ENCODE measurements at regions not wholly inside any gene's neighbourhood (a gene's known extent, or its start where the extent isn't known, plus 50 kb on each side); places are given as distances from the start of the nearest gene placed in this dataset.

GRCh38 chr15:38164507-38164906 is 88.1 kb upstream of the SPRED1 start:
- H4K8ac ChIP-seq (ENCODE audit: low read depth in 2 of 2, low read length in 2 of 2), result no peak overlapping the region
- BruUV-seq (replicated peaks), result no TSS peak
- whole genome bisulfite sequencing, 2 experiments (ENCODE audit: extremely low coverage in 2 of 2, insufficient read length in 1 of 2), result no CpG with 5 or more reads among the region's 4 CpGs
- no peaks in the 10 kb centered on the region for H4K20me1 ChIP-seq (ENCODE audit: insufficient read depth, low read length)
- H2BK15ac ChIP-seq (ENCODE audit: low read depth, low read length), result no peak overlapping the region
- no peak for TF ChIP-seq CHD1 (IDR thresholded peaks at IDR 0.05; ENCODE audit: low read depth, low read length)
- no peak for TF ChIP-seq CTCF (conservative IDR thresholded peaks at IDR 0.05; ENCODE audit: low read depth, low read length)
- TF ChIP-seq FOS (IDR thresholded peaks at IDR 0.05; ENCODE audit: low read depth, low read length), result no peak
- no peak for TF ChIP-seq ELK1 (IDR thresholded peaks at IDR 0.05; ENCODE audit: borderline replicate concordance, low read depth, low read length)
- no peak for TF ChIP-seq BHLHE40 (IDR thresholded peaks at IDR 0.05; ENCODE audit: low read depth, low read length)
- TF ChIP-seq POLR2A (IDR thresholded peaks at IDR 0.05; ENCODE audit: low read depth, low read length), result no peak
- no peak for TF ChIP-seq MXI1 (IDR thresholded peaks at IDR 0.05; ENCODE audit: borderline replicate concordance, low read depth, low read length)
- TF ChIP-seq RCOR1 (IDR thresholded peaks at IDR 0.05; ENCODE audit: insufficient replicate concordance, low read length), result no peak
- no peak for TF ChIP-seq RAD21 (IDR thresholded peaks at IDR 0.05; ENCODE audit: low read length)
- TF ChIP-seq MAFK (IDR thresholded peaks at IDR 0.05; ENCODE audit: low read depth, low read length), result no peak
- TF ChIP-seq USF2 (IDR thresholded peaks at IDR 0.05; ENCODE audit: low read depth, low read length), result no peak
- TF ChIP-seq RFX5 (IDR thresholded peaks at IDR 0.05; ENCODE audit: low read depth, low read length), result no peak
- TF ChIP-seq MAZ (IDR thresholded peaks at IDR 0.05; ENCODE audit: borderline replicate concordance, low read depth, low read length), result no peak
- no peak for TF ChIP-seq NFE2L2 (IDR thresholded peaks at IDR 0.05; ENCODE audit: low read depth, low read length)
- no peak for TF ChIP-seq CEBPB (IDR thresholded peaks at IDR 0.05; ENCODE audit: low read depth, low read length)
- TF ChIP-seq SMC3 (IDR thresholded peaks at IDR 0.05; ENCODE audit: low read depth, low read length), result no peak
- H3K18ac ChIP-seq (ENCODE audit: low read depth, low read length), result no peak overlapping the region
- H3K27me3 ChIP-seq (ENCODE audit: control insufficient read depth, insufficient read depth, low read length), result peaks cover 39% of the 10 kb centered on the region
- H3K36me3 ChIP-seq (ENCODE audit: control insufficient read depth, insufficient read depth, low read length), result no peaks in the 10 kb centered on the region
- H2BK20ac ChIP-seq (ENCODE audit: low read depth, low read length), result no peak overlapping the region
- peaks cover 2% of the 10 kb centered on the region; the same call in 1 of the 2 replicates for H3K4me1 ChIP-seq (ENCODE audit: control insufficient read depth, insufficient read depth, low read length)
- H3K4ac ChIP-seq (ENCODE audit: low read depth, low read length), result no peak overlapping the region
- no peak overlapping the region for H2AK5ac ChIP-seq (ENCODE audit: low read depth, low read length)
- no peak overlapping the region for H3K14ac ChIP-seq (replicated peaks; ENCODE audit: low read depth, low read length)
- H3K23ac ChIP-seq (ENCODE audit: low read depth, low read length), result no peak overlapping the region
- ATAC-seq (ENCODE audit: low read depth) (no peak), DNase-seq (no peak)
- peaks cover 2% of the 10 kb centered on the region; the same call in 1 of the 2 replicates for H3K9me3 ChIP-seq (ENCODE audit: control insufficient read depth, insufficient read depth, low read length)
- H2AFZ ChIP-seq (replicated peaks; ENCODE audit: low read length, poor library complexity), result no peak overlapping the region
- no peak overlapping the region for H2BK5ac ChIP-seq (ENCODE audit: low read depth, low read length, poor library complexity, severe bottlenecking)
- ChIA-PET POLR2A (ENCODE audit: unreplicated experiment) (interaction anchor here (0.5 kb wide), 1 partner anchor 191 kb away, joined by 3 read pairs; no protein-coding TSS in a partner anchor), CTCF (no interaction called here)
- no peak overlapping the region for H2AK9ac ChIP-seq (replicated peaks; ENCODE audit: low read depth, low read length, poor library complexity)
- intact Hi-C loops (cut with micrococcal nuclease) (no loop called here), dilution Hi-C loops (cut with HindIII; ENCODE audit: low sequenced_read_pairs, unreplicated experiment) (no loop called here), in situ Hi-C loops (cut with MboI; ENCODE audit: low sequenced_read_pairs) (no loop called here)
- no peak overlapping the region for H3K4me3 ChIP-seq (ENCODE audit: insufficient read depth, low read depth, low read length)
- H3K27ac ChIP-seq (ENCODE audit: insufficient read depth, low read length), result no peak overlapping the region
- no peaks in the 10 kb centered on the region for H3K79me1 ChIP-seq (ENCODE audit: low read depth in 1 of 2, low read length in 2 of 2)
- no peak overlapping the region for H3K9ac ChIP-seq (ENCODE audit: low read depth, low read length)
- no peak overlapping the region for H4K5ac ChIP-seq (ENCODE audit: low read depth, low read length)
- H3K4me2 ChIP-seq (ENCODE audit: low read depth, low read length), result no peak overlapping the region
- no peak overlapping the region for H3K56ac ChIP-seq (ENCODE audit: extremely low read depth, insufficient read depth, low read length)
- H4K91ac ChIP-seq (ENCODE audit: insufficient read depth, low read depth, low read length), result no peak overlapping the region
- H3K9me1 ChIP-seq (ENCODE audit: insufficient read depth, low read length), result no peaks in the 10 kb centered on the region
- H2BK120ac ChIP-seq (ENCODE audit: low read depth, low read length), result no peak overlapping the region

Measured in IMR-90 (cell line).